ENCODE measurements at regions not wholly inside any gene's neighbourhood (a gene's known extent, or its start where the extent isn't known, plus 50 kb on each side); places are given as distances from the start of the nearest gene placed in this dataset.

- no peak for TF ChIP-seq CTCF (IDR thresholded peaks at IDR 0.05)
- no peak for TF ChIP-seq POLR2A (IDR thresholded peaks at IDR 0.05)
Observed at GRCh38 chr9:88875400-88876120, 115.7 kb upstream of the S1PR3 start.

Measured in body of pancreas (tissue), 4 donors.